Hepatocyte (in vitro differentiated cells): ENCODE measurements at regions not wholly inside any gene's neighbourhood (a gene's known extent, or its start where the extent isn't known, plus 50 kb on each side); places are given as distances from the start of the nearest gene placed in this dataset.

Source experiments
- CTCF ChIP-seq: fragments of 200-600 bp; sonication (generic); IDR thresholded peaks from 2 replicates; pipeline ENCODE4 v1.5.1; 2016; ENCODE audit warnings: antibody characterized with exemption, mild to moderate bottlenecking; ENCODE audit not compliant: poor library complexity
- EZH2 ChIP-seq: fragments of 200-600 bp; sonication (generic); IDR thresholded peaks from 2 replicates; pipeline ENCODE4 v1.6.1; 2016; ENCODE audit warnings: antibody characterized with exemption, mild to moderate bottlenecking, borderline replicate concordance

- TF ChIP-seq EZH2 = no peak
- no peak for TF ChIP-seq CTCF
These were observed 525.9 kb downstream of the TYW1 start for GRCh38 chr7:67522504-67522903.
